ENCODE measurements at regions not wholly inside any gene's neighbourhood (a gene's known extent, or its start where the extent isn't known, plus 50 kb on each side); places are given as distances from the start of the nearest gene placed in this dataset.

GRCh38 chr16:63453261-63453660 is 1417.0 kb upstream of the CDH8 start:
- H3K79me2 ChIP-seq (ENCODE audit: control insufficient read depth, insufficient read depth, low read length), result no peaks in the 10 kb centered on the region
- CTCF ChIA-PET, result interaction anchor here (3.3 kb wide), 1 partner anchor 9 kb away, joined by 11 read pairs; no protein-coding TSS in a partner anchor
- FAIRE-seq, result no peak
- intact Hi-C loops (cut with micrococcal nuclease; ENCODE audit: unreplicated experiment), result no loop called here
- RAD21 ChIA-PET (ENCODE audit: unreplicated experiment), result no interaction called here
- H3K4me2 ChIP-seq (ENCODE audit: control insufficient read depth, insufficient read depth), result no peak overlapping the region
- H3K27me3 ChIP-seq (replicated peaks in 1 of 2; ENCODE audit: control insufficient read depth in 2 of 2, insufficient read depth in 2 of 2, low read length in 1 of 2), result no peaks in the 10 kb centered on the region
- no peak for DNase-seq (ENCODE audit: low read depth, low spot score)
- H3K4me3 ChIP-seq, result no peak overlapping the region
- BruUV-seq (replicated peaks), result no TSS peak
- no peaks in the 10 kb centered on the region for H3K9me3 ChIP-seq (replicated peaks; ENCODE audit: control insufficient read depth, insufficient read depth, low read length)
- in situ Hi-C loops (cut with MboI), result no loop called here
- SMC1A ChIA-PET (ENCODE audit: uncharacterized antibody, unreplicated experiment), result interaction anchor here (1.1 kb wide), 2 partner anchors 19 to 33 kb away, joined by 3 to 4 read pairs; no protein-coding TSS in a partner anchor
- no peak overlapping the region for H2AFZ ChIP-seq (ENCODE audit: control insufficient read depth, low read depth, low read length)
- H3K27ac ChIP-seq (ENCODE audit: control insufficient read depth, insufficient read depth), result no peak overlapping the region
- H3K36me3 ChIP-seq (ENCODE audit: control insufficient read depth in 2 of 2, insufficient read depth in 2 of 2, low read length in 1 of 2), result no peaks in the 10 kb centered on the region
- ATAC-seq, result no peak
- no peaks in the 10 kb centered on the region for H3K4me1 ChIP-seq (ENCODE audit: control insufficient read depth, insufficient read depth, low read length)
- TF ChIP-seq CEBPZ (IDR thresholded peaks at IDR 0.05; ENCODE audit: low read depth, low read length) (no peak), CHD4 (IDR thresholded peaks at IDR 0.05) (no peak), PML (IDR thresholded peaks at IDR 0.05; ENCODE audit: low read length) (no peak), RAD51 (IDR thresholded peaks at IDR 0.05) (no peak), DPF2 (IDR thresholded peaks at IDR 0.05) (no peak), ZNF217 (IDR thresholded peaks at IDR 0.05) (no peak), MXI1 (IDR thresholded peaks at IDR 0.05; ENCODE audit: low read depth, low read length) (no peak), ATF3 (IDR thresholded peaks at IDR 0.05; ENCODE audit: borderline replicate concordance, extremely low read depth, low read depth, low read length) (no peak), RCOR1 (conservative IDR thresholded peaks at IDR 0.05; ENCODE audit: low read depth, low read length) (no peak), ZBTB4 (CRISPR knock-in tag; IDR thresholded peaks at IDR 0.05) (no peak), CHD1 (IDR thresholded peaks at IDR 0.05; ENCODE audit: low read depth, low read length) (no peak), USF2 (IDR thresholded peaks at IDR 0.05; ENCODE audit: borderline replicate concordance, low read depth, low read length) (no peak), ZSCAN29 (IDR thresholded peaks at IDR 0.05) (no peak), NR2F1 (conservative IDR thresholded peaks at IDR 0.05) (no peak)
- POLR2A ChIA-PET, result no interaction called here
- WGBS (ENCODE audit: insufficient coverage, insufficient replicate concordance, low lambda C conversion rate, missing lambda C conversion rate), result 29% methylated on average over 3 of the region's 3 CpGs
- H4K20me1 ChIP-seq (ENCODE audit: control insufficient read depth, insufficient read depth), result no peaks in the 10 kb centered on the region
- H3K9ac ChIP-seq (ENCODE audit: control insufficient read depth, insufficient read depth, low read length), result no peak overlapping the region
